ENCODE measurements at regions not wholly inside any gene's neighbourhood (a gene's known extent, or its start where the extent isn't known, plus 50 kb on each side); places are given as distances from the start of the nearest gene placed in this dataset.

- TF ChIP-seq, protein P1, sequence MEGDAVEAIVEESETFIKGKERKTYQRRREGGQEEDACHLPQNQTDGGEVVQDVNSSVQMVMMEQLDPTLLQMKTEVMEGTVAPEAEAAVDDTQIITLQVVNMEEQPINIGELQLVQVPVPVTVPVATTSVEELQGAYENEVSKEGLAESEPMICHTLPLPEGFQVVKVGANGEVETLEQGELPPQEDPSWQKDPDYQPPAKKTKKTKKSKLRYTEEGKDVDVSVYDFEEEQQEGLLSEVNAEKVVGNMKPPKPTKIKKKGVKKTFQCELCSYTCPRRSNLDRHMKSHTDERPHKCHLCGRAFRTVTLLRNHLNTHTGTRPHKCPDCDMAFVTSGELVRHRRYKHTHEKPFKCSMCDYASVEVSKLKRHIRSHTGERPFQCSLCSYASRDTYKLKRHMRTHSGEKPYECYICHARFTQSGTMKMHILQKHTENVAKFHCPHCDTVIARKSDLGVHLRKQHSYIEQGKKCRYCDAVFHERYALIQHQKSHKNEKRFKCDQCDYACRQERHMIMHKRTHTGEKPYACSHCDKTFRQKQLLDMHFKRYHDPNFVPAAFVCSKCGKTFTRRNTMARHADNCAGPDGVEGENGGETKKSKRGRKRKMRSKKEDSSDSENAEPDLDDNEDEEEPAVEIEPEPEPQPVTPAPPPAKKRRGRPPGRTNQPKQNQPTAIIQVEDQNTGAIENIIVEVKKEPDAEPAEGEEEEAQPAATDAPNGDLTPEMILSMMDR (IDR thresholded peaks at IDR 0.05), result no peak
- TF ChIP-seq POLR2A (IDR thresholded peaks at IDR 0.05) (no peak), POLR2AphosphoS5 (IDR thresholded peaks at IDR 0.05) (no peak)
Observed at GRCh38 chr2:136530146-136530545, 235.2 kb upstream of the THSD7B start.

Measured in breast epithelium (tissue), 3 donors.